Fibroblast of villous mesenchyme (primary cell): ENCODE measurements at regions not wholly inside any gene's neighbourhood (a gene's known extent, or its start where the extent isn't known, plus 50 kb on each side); places are given as distances from the start of the nearest gene placed in this dataset.

Experiments used
- DNase-seq: peaks from one replicate; pipeline ENCODE4 v3.0.0-alpha.2; 2010; ENCODE audit warnings: low read depth
- H3K4me3 ChIP-seq: 2 replicates; pipeline ENCODE4 v1.5.1; 2011; ENCODE audit warnings: low read depth, mild to moderate bottlenecking, low read length
- TF ChIP-seq, protein P1 (sequence below): IDR thresholded peaks from 2 replicates; pipeline ENCODE4 v1.5.1; 2012; ENCODE audit warnings: low read depth, mild to moderate bottlenecking, low read length; ENCODE audit not compliant: insufficient read depth

GRCh38 chr9:106717686-106718085 is 145.3 kb upstream of the ZNF462 start:
- peak; percentile 83 for DNase-seq
- TF ChIP-seq, protein P1, sequence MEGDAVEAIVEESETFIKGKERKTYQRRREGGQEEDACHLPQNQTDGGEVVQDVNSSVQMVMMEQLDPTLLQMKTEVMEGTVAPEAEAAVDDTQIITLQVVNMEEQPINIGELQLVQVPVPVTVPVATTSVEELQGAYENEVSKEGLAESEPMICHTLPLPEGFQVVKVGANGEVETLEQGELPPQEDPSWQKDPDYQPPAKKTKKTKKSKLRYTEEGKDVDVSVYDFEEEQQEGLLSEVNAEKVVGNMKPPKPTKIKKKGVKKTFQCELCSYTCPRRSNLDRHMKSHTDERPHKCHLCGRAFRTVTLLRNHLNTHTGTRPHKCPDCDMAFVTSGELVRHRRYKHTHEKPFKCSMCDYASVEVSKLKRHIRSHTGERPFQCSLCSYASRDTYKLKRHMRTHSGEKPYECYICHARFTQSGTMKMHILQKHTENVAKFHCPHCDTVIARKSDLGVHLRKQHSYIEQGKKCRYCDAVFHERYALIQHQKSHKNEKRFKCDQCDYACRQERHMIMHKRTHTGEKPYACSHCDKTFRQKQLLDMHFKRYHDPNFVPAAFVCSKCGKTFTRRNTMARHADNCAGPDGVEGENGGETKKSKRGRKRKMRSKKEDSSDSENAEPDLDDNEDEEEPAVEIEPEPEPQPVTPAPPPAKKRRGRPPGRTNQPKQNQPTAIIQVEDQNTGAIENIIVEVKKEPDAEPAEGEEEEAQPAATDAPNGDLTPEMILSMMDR: peak; percentile 23
- H3K4me3 ChIP-seq: no peak overlapping the region

GRCh38 chr9:106718936-106719335 is 144.0 kb upstream of the ZNF462 start:
- DNase-seq: peak; percentile 49
- H3K4me3 ChIP-seq: no peak overlapping the region

GRCh38 chr9:106722051-106722753 is 140.8 kb upstream of the ZNF462 start:
- peak; percentile 45 for DNase-seq
- TF ChIP-seq, protein P1: no peak
- no peak overlapping the region for H3K4me3 ChIP-seq

More at GRCh38 chr9:106718936-106719335, 144.0 kb upstream of the ZNF462 start:
- TF ChIP-seq, protein P1: no peak

DNA sequence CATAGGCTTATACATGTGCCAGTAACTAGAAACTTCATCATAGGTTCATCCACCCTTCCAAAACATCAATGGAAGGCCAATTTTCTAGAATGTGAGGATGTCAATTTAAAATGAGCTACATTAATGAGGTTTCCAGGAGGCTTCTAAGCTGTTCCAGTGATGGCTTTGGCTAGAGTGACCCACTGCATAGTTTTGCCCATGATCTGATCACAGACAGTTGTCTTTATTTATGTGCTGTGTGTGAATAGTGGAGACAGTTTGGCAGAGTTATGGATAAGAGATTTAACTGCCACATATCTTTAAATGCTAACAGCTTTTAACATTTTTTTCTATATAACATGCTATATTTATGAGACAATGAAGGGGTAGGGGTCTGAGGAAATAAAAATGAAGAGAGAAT is 139.0 kb upstream of the ZNF462 start:
- no peak for DNase-seq
- no peak overlapping the region for H3K4me3 ChIP-seq
- TF ChIP-seq, protein P1: no peak

GRCh38 chr9:106724566-106724965 is 138.4 kb upstream of the ZNF462 start:
- TF ChIP-seq, protein P1: no peak
- DNase-seq: no peak
- H3K4me3 ChIP-seq: no peak overlapping the region

GRCh38 chr9:106726070-106726815 is 136.7 kb upstream of the ZNF462 start:
- TF ChIP-seq, protein P1: no peak
- no peak for DNase-seq
- no peak overlapping the region for H3K4me3 ChIP-seq

DNA sequence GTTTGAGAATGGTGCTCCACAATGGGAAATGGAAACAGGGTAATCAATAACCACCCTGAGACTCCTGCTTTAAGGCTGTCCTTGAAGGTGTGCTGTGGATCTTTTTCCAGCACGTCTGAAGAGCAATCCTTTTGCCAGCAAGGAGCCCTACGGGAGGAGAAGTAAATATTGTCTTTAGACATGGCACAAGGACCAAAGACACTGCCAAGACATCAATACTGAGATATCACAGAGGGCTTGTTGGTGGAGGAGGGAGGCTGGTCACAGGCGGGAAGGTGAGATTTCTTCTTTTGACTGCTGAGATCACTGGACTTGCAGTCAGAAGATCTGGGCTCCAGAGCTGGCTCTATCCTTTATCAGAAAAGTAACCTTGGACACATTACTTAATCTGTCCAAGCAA is 135.0 kb upstream of the ZNF462 start:
- H3K4me3 ChIP-seq: no peak overlapping the region
- TF ChIP-seq, protein P1: no peak
- no peak for DNase-seq
